Liver (tissue), 8 donors: ENCODE measurements at regions not wholly inside any gene's neighbourhood (a gene's known extent, or its start where the extent isn't known, plus 50 kb on each side); places are given as distances from the start of the nearest gene placed in this dataset.
A peak's percentile ranks its signal among the peaks of the same experiment; 100 is the strongest.

ENCODE experiments used
- DNase-seq: peaks from one replicate; pipeline ENCODE4 v3.0.0-alpha.2; 2017; ENCODE audit warnings: low spot score
- H3K27ac ChIP-seq, 2 donors: one replicate each; pipeline ENCODE4 v1.7.0; 2013; ENCODE audit warnings: inconsistent platforms in 2 of 2, low read length in 2 of 2, control low read depth in 1 of 2, low read depth in 1 of 2, mild to moderate bottlenecking in 1 of 2
- H3K27me3 ChIP-seq, 4 donors: one replicate each; pipeline versions ENCODE4 v1.6.1 to v1.7.0; 2013; ENCODE audit warnings: low read length in 3 of 4, inconsistent platforms in 1 of 4, mild to moderate bottlenecking in 1 of 4, moderate library complexity in 1 of 4; ENCODE audit not compliant: control insufficient read depth in 4 of 4, insufficient read depth in 4 of 4
- H3K36me3 ChIP-seq, 4 donors: one replicate each; pipeline versions ENCODE4 v1.6.1 to v1.7.0; 2013; ENCODE audit warnings: low read length in 3 of 4, mild to moderate bottlenecking in 3 of 4, low read depth in 1 of 4, moderate library complexity in 1 of 4; ENCODE audit not compliant: control insufficient read depth in 4 of 4, insufficient read depth in 3 of 4
- H3K4me1 ChIP-seq, 4 donors: one replicate each; pipeline versions ENCODE4 v1.6.1 to v1.7.0; 2013; ENCODE audit warnings: low read length in 3 of 4, mild to moderate bottlenecking in 3 of 4, moderate library complexity in 1 of 4; ENCODE audit not compliant: control insufficient read depth in 4 of 4, insufficient read depth in 4 of 4
- H3K4me3 ChIP-seq, 3 donors: one replicate each; pipeline versions ENCODE4 v1.6.1 to v1.7.0; 2013; ENCODE audit warnings: low read length in 3 of 3, control low read depth in 1 of 3, low read depth in 1 of 3, mild to moderate bottlenecking in 1 of 3
- H3K9ac ChIP-seq, 2 donors: one replicate each; pipeline ENCODE4 v1.7.0; 2013; ENCODE audit warnings: low read length in 2 of 2, mild to moderate bottlenecking in 2 of 2, moderate library complexity in 2 of 2, control low read depth in 1 of 2, low read depth in 1 of 2
- H3K9me3 ChIP-seq, 4 donors: one replicate each; pipeline versions ENCODE4 v1.6.1 to v1.7.0; 2013; ENCODE audit warnings: low read length in 3 of 4; ENCODE audit not compliant: control insufficient read depth in 4 of 4
- ATF3 ChIP-seq: IDR thresholded peaks from 2 replicates; pipeline ENCODE4 v1.6.1; 2016; ENCODE audit warnings: antibody characterized with exemption
- CTCF ChIP-seq: fragments of 150-350 bp; IDR thresholded peaks from 2 replicates; pipeline ENCODE4 v1.5.1; 2017; ENCODE audit warnings: improper control_type of control experiment, low read depth, low read length; ENCODE audit not compliant: missing input control
- FOXA1 ChIP-seq: IDR thresholded peaks from 2 replicates; pipeline ENCODE4 v1.6.1; 2016; ENCODE audit warnings: antibody characterized with exemption
- FOXA2 ChIP-seq: IDR thresholded peaks from 2 replicates; pipeline ENCODE4 v1.6.1; 2016; ENCODE audit warnings: antibody characterized with exemption
- HNF4A ChIP-seq, 2 donors: conservative IDR thresholded peaks; 2 replicates each; pipeline ENCODE4 v1.6.1; 2016; ENCODE audit warnings: antibody characterized with exemption in 2 of 2, mild to moderate bottlenecking in 2 of 2
- HNF4G ChIP-seq: IDR thresholded peaks from 2 replicates; pipeline ENCODE4 v1.6.1; 2016; ENCODE audit warnings: antibody characterized with exemption
- JUND ChIP-seq, 2 donors: IDR thresholded peaks; 2 replicates each; pipeline ENCODE4 v1.6.1; 2016; ENCODE audit warnings: antibody characterized with exemption in 2 of 2
- MAX ChIP-seq: IDR thresholded peaks from 2 replicates; pipeline ENCODE4 v1.6.1; 2016; ENCODE audit warnings: antibody characterized with exemption
- RAD21 ChIP-seq, 2 donors: IDR thresholded peaks; 2 replicates each; pipeline ENCODE4 v1.6.1; 2016; ENCODE audit warnings: antibody characterized with exemption in 2 of 2, mild to moderate bottlenecking in 2 of 2
- REST ChIP-seq: IDR thresholded peaks from 2 replicates; pipeline ENCODE4 v1.6.1; 2016; ENCODE audit warnings: antibody characterized with exemption, mild to moderate bottlenecking
- RXRA ChIP-seq, 2 donors: IDR thresholded peaks; 2 replicates each; pipeline ENCODE4 v1.6.1; 2017 to 2018; ENCODE audit warnings: antibody characterized with exemption in 2 of 2, mild to moderate bottlenecking in 1 of 2
- SP1 ChIP-seq: IDR thresholded peaks from 2 replicates; pipeline ENCODE4 v1.6.1; 2018; ENCODE audit warnings: antibody characterized with exemption, mild to moderate bottlenecking
- TAF1 ChIP-seq: conservative IDR thresholded peaks from 2 replicates; pipeline ENCODE4 v1.6.1; 2016; ENCODE audit warnings: antibody characterized with exemption, mild to moderate bottlenecking
- YY1 ChIP-seq: IDR thresholded peaks from 2 replicates; pipeline ENCODE4 v1.6.1; 2016; ENCODE audit warnings: antibody characterized with exemption, mild to moderate bottlenecking
- ZBTB33 ChIP-seq: IDR thresholded peaks from 2 replicates; pipeline ENCODE4 v1.6.1; 2016; ENCODE audit warnings: antibody characterized with exemption
- WGBS: extraction: QIAGEN DNeasy Blood & Tissue Kit; methylation state at CpG from one replicate; pipeline ENCODE4 v1.1.7; 2013; 5-methylcytosine and 5-hydroxymethylcytosine counted together
- donor health status: healthy.
- donor health status: healthy.
- donor health status: healthy.
- donor health status: healthy.
- donor health status: healthy.

GRCh38 chr6:165019681-165020080 is 289.7 kb downstream of the C6orf118 start:
- DNase-seq = no peak
- Histone ChIP-seq H3K27me3 (no peaks in the 10 kb centered on the region), H3K4me3 (no peak overlapping the region), H3K36me3 (no peaks in the 10 kb centered on the region), H3K4me1 (peaks cover 3 to 11% (median 8%) of the 10 kb centered on the region in 4 donors), H3K27ac (no peak overlapping the region), H3K9me3 (no peaks in the 10 kb centered on the region), H3K9ac (no peak overlapping the region)
- WGBS = 39% methylated on average over 2 of the region's 2 CpGs
- TF ChIP-seq ATF3 (no peak), HNF4A (conservative IDR thresholded peaks at IDR 0.05) (peak; percentile 59 to 64), MAX (no peak), FOXA2 (no peak), RXRA (IDR thresholded peaks at IDR 0.05) (no peak), TAF1 (no peak)

GRCh38 chr6:165015676-165016075 is 293.7 kb downstream of the C6orf118 start:
- Histone ChIP-seq H3K27ac (no peak overlapping the region), H3K9ac (no peak overlapping the region), H3K27me3 (no peaks in the 10 kb centered on the region), H3K4me3 (no peak overlapping the region), H3K36me3 (no peaks in the 10 kb centered on the region), H3K4me1 (peaks cover 0 to 9% (median 6%) of the 10 kb centered on the region in 4 donors), H3K9me3 (no peaks in the 10 kb centered on the region)
- no peak for TF ChIP-seq ZBTB33
- TF ChIP-seq CTCF = no peak
- no peak for TF ChIP-seq JUND (IDR thresholded peaks at IDR 0.05)
- no peak for DNase-seq

GRCh38 chr6:165013701-165014100 is 295.7 kb downstream of the C6orf118 start:
- no peaks in the 10 kb centered on the region for H3K36me3 ChIP-seq
- H3K4me1 ChIP-seq = no peaks in the 10 kb centered on the region
- H3K27me3 ChIP-seq = no peaks in the 10 kb centered on the region
- 89% methylated on average over 3 of the region's 3 CpGs for WGBS
- no peak overlapping the region for H3K9ac ChIP-seq
- H3K27ac ChIP-seq = no peak overlapping the region
- H3K9me3 ChIP-seq = no peaks in the 10 kb centered on the region
- no peak for DNase-seq
- H3K4me3 ChIP-seq = no peak overlapping the region
- TF ChIP-seq SP1 = no peak
- TF ChIP-seq ZBTB33 = no peak
- TF ChIP-seq FOXA1 = no peak
- TF ChIP-seq JUND (IDR thresholded peaks at IDR 0.05) = no peak
- no peak for TF ChIP-seq CTCF
- no peak for TF ChIP-seq RAD21 (IDR thresholded peaks at IDR 0.05)
- no peak for TF ChIP-seq MAX
- no peak for TF ChIP-seq RXRA (IDR thresholded peaks at IDR 0.05)
- TF ChIP-seq YY1 = no peak
- no peak for TF ChIP-seq FOXA2
- TF ChIP-seq HNF4A (conservative IDR thresholded peaks at IDR 0.05) = no peak
- TF ChIP-seq REST = no peak
- no peak for TF ChIP-seq HNF4G
